Osteocyte (in vitro differentiated cells): ENCODE measurements at regions not wholly inside any gene's neighbourhood (a gene's known extent, or its start where the extent isn't known, plus 50 kb on each side); places are given as distances from the start of the nearest gene placed in this dataset.
A peak's percentile ranks its signal among the peaks of the same experiment; 100 is the strongest.
"Not testable (repeated sequence)": the region's sequence is repeated elsewhere in the genome, so short reads cannot be mapped to it uniquely, and the experiment has no call there.

Experiments used
- DNase-seq: peaks from one replicate; pipeline ENCODE4 v3.0.0; 2021; ENCODE audit warnings: mixed read lengths; ENCODE audit not compliant: unreplicated experiment; ENCODE audit errors: extremely low spot score
- H3K27ac Mint-ChIP-seq: one replicate; pipeline ENCODE4 v1.8.0; 2021; ENCODE audit warnings: mild to moderate bottlenecking, mixed read lengths; ENCODE audit not compliant: unreplicated experiment
- H3K27me3 Mint-ChIP-seq: one replicate; pipeline ENCODE4 v1.8.0; 2021; ENCODE audit warnings: mixed read lengths; ENCODE audit not compliant: unreplicated experiment
- H3K36me3 Mint-ChIP-seq: one replicate; pipeline ENCODE4 v1.8.0; 2021; ENCODE audit warnings: mixed read lengths; ENCODE audit not compliant: unreplicated experiment
- H3K4me1 Mint-ChIP-seq: one replicate; pipeline ENCODE4 v1.8.0; 2021; ENCODE audit warnings: mixed read lengths; ENCODE audit not compliant: unreplicated experiment
- H3K4me3 Mint-ChIP-seq: one replicate; pipeline ENCODE4 v1.8.0; 2021; ENCODE audit warnings: mild to moderate bottlenecking, moderate library complexity, mixed read lengths; ENCODE audit not compliant: unreplicated experiment
- H3K9me3 Mint-ChIP-seq: one replicate; pipeline ENCODE4 v1.8.0; 2021; ENCODE audit warnings: mixed read lengths; ENCODE audit not compliant: unreplicated experiment
- CTCF ChIP-seq: fragments of 200-600 bp; sonication (generic); IDR thresholded peaks from 2 replicates; pipeline ENCODE4 v1.5.0; 2021; ENCODE audit warnings: antibody characterized with exemption, mild to moderate bottlenecking, moderate library complexity

GRCh38 chr2:87263868-87264518, 242.3 kb upstream of the PLGLB1 start:
- not testable (repeated sequence) for H3K9me3 Mint-ChIP-seq, H3K27ac Mint-ChIP-seq, H3K4me3 Mint-ChIP-seq, H3K36me3 Mint-ChIP-seq, H3K4me1 Mint-ChIP-seq, H3K27me3 Mint-ChIP-seq, DNase-seq
- TF ChIP-seq CTCF: peak; percentile 7

GRCh38 chr2:87275192-87275591, 253.5 kb upstream of the PLGLB1 start:
- not testable (repeated sequence) for H3K27me3 Mint-ChIP-seq, DNase-seq, H3K4me3 Mint-ChIP-seq, H3K27ac Mint-ChIP-seq, H3K36me3 Mint-ChIP-seq, H3K9me3 Mint-ChIP-seq, H3K4me1 Mint-ChIP-seq

GRCh38 chr2:87275974-87276629, 254.5 kb upstream of the PLGLB1 start:
- not testable (repeated sequence) for DNase-seq

GRCh38 chr2:87276673-87277072, 255.0 kb upstream of the PLGLB1 start:
- H3K27me3 Mint-ChIP-seq, H3K4me3 Mint-ChIP-seq, H3K4me1 Mint-ChIP-seq, H3K9me3 Mint-ChIP-seq, H3K27ac Mint-ChIP-seq, DNase-seq, H3K36me3 Mint-ChIP-seq: not testable (repeated sequence)

More at GRCh38 chr2:87275974-87276629, 254.5 kb upstream of the PLGLB1 start:
- not testable (repeated sequence) for H3K36me3 Mint-ChIP-seq, H3K9me3 Mint-ChIP-seq, H3K27me3 Mint-ChIP-seq, H3K4me3 Mint-ChIP-seq, H3K4me1 Mint-ChIP-seq, H3K27ac Mint-ChIP-seq

GRCh38 chr2:87277734-87278133, 256.1 kb upstream of the PLGLB1 start:
- H3K27ac Mint-ChIP-seq, DNase-seq, H3K36me3 Mint-ChIP-seq, H3K27me3 Mint-ChIP-seq, H3K4me3 Mint-ChIP-seq, H3K9me3 Mint-ChIP-seq, H3K4me1 Mint-ChIP-seq: not testable (repeated sequence)

GRCh38 chr2:87280596-87281355, 259.1 kb upstream of the PLGLB1 start:
- not testable (repeated sequence) for H3K4me3 Mint-ChIP-seq, H3K36me3 Mint-ChIP-seq, DNase-seq, H3K27ac Mint-ChIP-seq, H3K27me3 Mint-ChIP-seq, H3K4me1 Mint-ChIP-seq, H3K9me3 Mint-ChIP-seq

- not testable (repeated sequence) for H3K4me3 Mint-ChIP-seq, H3K27ac Mint-ChIP-seq, H3K4me1 Mint-ChIP-seq, H3K27me3 Mint-ChIP-seq, H3K36me3 Mint-ChIP-seq, H3K9me3 Mint-ChIP-seq, DNase-seq
These were observed 262.3 kb upstream of the PLGLB1 start for GRCh38 chr2:87283735-87284470.

- not testable (repeated sequence) for H3K9me3 Mint-ChIP-seq, DNase-seq
These were observed 262.8 kb upstream of the PLGLB1 start for GRCh38 chr2:87284471-87284772.

GRCh38 chr2:87285139-87285538, 263.5 kb upstream of the PLGLB1 start:
- H3K36me3 Mint-ChIP-seq, H3K4me3 Mint-ChIP-seq, H3K27ac Mint-ChIP-seq: not testable (repeated sequence)

More at GRCh38 chr2:87284471-87284772, 262.8 kb upstream of the PLGLB1 start:
- not testable (repeated sequence) for H3K27me3 Mint-ChIP-seq, H3K4me1 Mint-ChIP-seq, H3K36me3 Mint-ChIP-seq, H3K27ac Mint-ChIP-seq, H3K4me3 Mint-ChIP-seq

GRCh38 chr2:87290566-87291307, 269.1 kb upstream of the PLGLB1 start:
- H3K9me3 Mint-ChIP-seq, H3K4me3 Mint-ChIP-seq, H3K27me3 Mint-ChIP-seq, H3K4me1 Mint-ChIP-seq, DNase-seq, H3K27ac Mint-ChIP-seq, H3K36me3 Mint-ChIP-seq: not testable (repeated sequence)

More at GRCh38 chr2:87285139-87285538, 263.5 kb upstream of the PLGLB1 start:
- not testable (repeated sequence) for DNase-seq, H3K4me1 Mint-ChIP-seq, H3K27me3 Mint-ChIP-seq, H3K9me3 Mint-ChIP-seq
